Nephron (organoid): ENCODE measurements at regions not wholly inside any gene's neighbourhood (a gene's known extent, or its start where the extent isn't known, plus 50 kb on each side); places are given as distances from the start of the nearest gene placed in this dataset.
"Not testable (repeated sequence)": the region's sequence is repeated elsewhere in the genome, so short reads cannot be mapped to it uniquely, and the experiment has no call there.

Source experiments
- H3K27ac Mint-ChIP-seq, 3 experiments: 2 replicates each; pipeline ENCODE4 v1.8.0; 2020; ENCODE audit warnings: mixed read lengths in 3 of 3, mild to moderate bottlenecking in 2 of 3, moderate library complexity in 1 of 3
- H3K27me3 Mint-ChIP-seq: 2 replicates; pipeline ENCODE4 v1.8.0; 2021; ENCODE audit warnings: low read depth, mild to moderate bottlenecking, moderate library complexity, mixed read lengths
- H3K36me3 Mint-ChIP-seq: 2 replicates; pipeline ENCODE4 v1.8.0; 2020; ENCODE audit warnings: low read depth, mixed read lengths
- H3K4me1 Mint-ChIP-seq: 2 replicates; pipeline ENCODE4 v1.8.0; 2020; ENCODE audit warnings: mixed read lengths
- H3K4me3 Mint-ChIP-seq, 3 experiments: 2 replicates each; pipeline ENCODE4 v1.8.0; 2020; ENCODE audit warnings: mild to moderate bottlenecking in 3 of 3, mixed read lengths in 3 of 3, moderate library complexity in 2 of 3
- H3K9me3 Mint-ChIP-seq: 2 replicates; pipeline ENCODE4 v1.8.0; 2020; ENCODE audit warnings: mixed read lengths
- TF ChIP-seq, protein P1 (sequence below), 3 experiments: fragments of 200-600 bp; sonication (generic); IDR thresholded peaks; one replicate each; pipeline ENCODE4 v1.5.0; 2021; ENCODE audit warnings: antibody characterized with exemption in 3 of 3; ENCODE audit not compliant: unreplicated experiment in 3 of 3

DNA sequence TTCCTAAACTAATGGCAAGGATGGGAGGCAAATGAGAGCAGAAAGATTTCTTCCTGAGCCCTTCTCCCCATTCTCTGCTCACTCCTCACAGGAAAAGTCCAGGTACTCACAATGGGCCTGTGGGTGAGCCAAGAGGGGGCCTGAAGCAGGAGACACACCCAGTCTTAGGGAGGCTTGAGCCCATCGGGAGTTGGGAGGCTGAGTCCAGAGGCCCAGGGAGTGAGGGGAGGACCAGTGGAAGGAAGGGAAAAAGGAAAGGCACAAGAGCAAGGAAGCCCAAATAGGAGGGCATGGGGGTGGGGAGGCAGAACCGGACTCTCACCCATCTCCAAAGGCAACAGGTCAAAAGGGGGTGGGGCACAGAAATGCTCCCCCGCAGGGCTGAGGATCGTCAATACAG lies 68.1 kb upstream of the CNEP1R1 start:
- Mint-ChIP-seq H3K27me3 (peaks cover 9% of the 10 kb centered on the region), H3K4me1 (peaks cover 19% of the 10 kb centered on the region), H3K9me3 (no peaks in the 10 kb centered on the region), H3K36me3 (no peaks in the 10 kb centered on the region), H3K27ac (peak overlapping the region in 1 of 3 experiments; percentile 54), H3K4me3 (no peak overlapping the region)
- TF ChIP-seq, protein P1, sequence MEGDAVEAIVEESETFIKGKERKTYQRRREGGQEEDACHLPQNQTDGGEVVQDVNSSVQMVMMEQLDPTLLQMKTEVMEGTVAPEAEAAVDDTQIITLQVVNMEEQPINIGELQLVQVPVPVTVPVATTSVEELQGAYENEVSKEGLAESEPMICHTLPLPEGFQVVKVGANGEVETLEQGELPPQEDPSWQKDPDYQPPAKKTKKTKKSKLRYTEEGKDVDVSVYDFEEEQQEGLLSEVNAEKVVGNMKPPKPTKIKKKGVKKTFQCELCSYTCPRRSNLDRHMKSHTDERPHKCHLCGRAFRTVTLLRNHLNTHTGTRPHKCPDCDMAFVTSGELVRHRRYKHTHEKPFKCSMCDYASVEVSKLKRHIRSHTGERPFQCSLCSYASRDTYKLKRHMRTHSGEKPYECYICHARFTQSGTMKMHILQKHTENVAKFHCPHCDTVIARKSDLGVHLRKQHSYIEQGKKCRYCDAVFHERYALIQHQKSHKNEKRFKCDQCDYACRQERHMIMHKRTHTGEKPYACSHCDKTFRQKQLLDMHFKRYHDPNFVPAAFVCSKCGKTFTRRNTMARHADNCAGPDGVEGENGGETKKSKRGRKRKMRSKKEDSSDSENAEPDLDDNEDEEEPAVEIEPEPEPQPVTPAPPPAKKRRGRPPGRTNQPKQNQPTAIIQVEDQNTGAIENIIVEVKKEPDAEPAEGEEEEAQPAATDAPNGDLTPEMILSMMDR (IDR thresholded peaks at IDR 0.05; ENCODE audit: unreplicated experiment in 3 of 3) = no peak

DNA sequence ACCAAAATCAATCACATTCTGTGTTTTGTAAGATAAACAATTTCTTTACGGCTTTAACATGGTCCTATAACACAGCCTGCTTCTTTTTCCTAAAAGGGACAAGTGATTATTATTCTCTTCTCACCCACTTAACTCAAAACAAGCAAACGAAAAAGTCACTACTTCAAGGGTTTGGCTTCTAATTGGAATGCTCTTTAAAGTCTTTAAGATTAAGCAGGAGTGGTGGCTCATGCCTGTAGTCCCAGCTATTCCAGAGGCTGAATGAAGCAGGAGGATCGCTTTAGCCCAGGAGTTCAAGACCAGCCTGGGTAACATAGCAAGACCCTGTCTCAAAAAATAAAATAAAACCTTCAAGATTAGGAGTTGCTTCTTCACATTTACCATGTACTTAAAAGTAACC lies 66.6 kb upstream of the CNEP1R1 start:
- H3K27me3 Mint-ChIP-seq = peaks cover 6% of the 10 kb centered on the region
- peak overlapping the region; percentile 64 to 96 (median 86) for H3K27ac Mint-ChIP-seq
- H3K4me3 Mint-ChIP-seq = no peak overlapping the region
- H3K4me1 Mint-ChIP-seq = peaks cover 19% of the 10 kb centered on the region
- no peaks in the 10 kb centered on the region for H3K36me3 Mint-ChIP-seq
- TF ChIP-seq, protein P1 (IDR thresholded peaks at IDR 0.05; ENCODE audit: unreplicated experiment in 3 of 3) = no peak
- no peaks in the 10 kb centered on the region for H3K9me3 Mint-ChIP-seq

DNA sequence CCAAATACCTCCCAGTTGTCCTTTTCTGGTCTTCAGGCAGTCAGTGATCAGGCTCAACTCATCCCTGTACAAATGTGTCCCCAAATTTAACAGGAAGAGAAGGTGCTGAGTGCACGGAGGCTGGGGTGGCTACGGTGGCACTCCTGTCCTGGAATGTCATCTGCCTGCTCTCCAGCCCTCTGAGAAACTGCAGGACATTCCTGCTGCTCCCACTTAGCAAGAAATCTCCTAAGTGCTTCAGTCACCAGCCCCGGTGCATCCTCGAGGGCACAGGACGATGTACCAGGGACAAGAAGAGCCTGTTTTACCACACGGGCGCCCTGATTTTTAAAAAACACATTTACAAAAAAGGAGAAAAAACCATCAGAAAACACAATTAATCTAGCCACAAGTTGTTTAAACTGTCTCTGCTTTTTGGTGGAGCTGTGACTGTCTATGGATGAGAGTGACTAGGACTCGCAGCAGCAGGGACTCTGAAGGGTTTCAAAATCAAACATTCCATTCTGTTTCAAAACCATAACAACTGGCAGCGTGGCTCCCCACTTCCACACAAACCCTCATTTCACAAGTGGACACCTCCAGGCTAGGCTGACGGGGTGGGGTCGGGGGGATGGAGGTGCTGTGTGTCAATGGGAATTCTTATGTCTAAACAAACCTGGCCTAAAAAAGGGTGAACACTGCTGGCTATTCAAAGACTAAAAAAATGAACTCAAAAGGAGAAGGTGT lies 65.3 kb upstream of the CNEP1R1 start:
- no peaks in the 10 kb centered on the region for H3K36me3 Mint-ChIP-seq
- peaks cover 21% of the 10 kb centered on the region for H3K4me1 Mint-ChIP-seq
- no peak overlapping the region for H3K4me3 Mint-ChIP-seq
- TF ChIP-seq, protein P1 (IDR thresholded peaks at IDR 0.05; ENCODE audit: unreplicated experiment in 3 of 3) = no peak
- peak overlapping the region in 1 of 3 experiments; percentile 46 for H3K27ac Mint-ChIP-seq
- peaks cover 6% of the 10 kb centered on the region for H3K27me3 Mint-ChIP-seq
- no peaks in the 10 kb centered on the region for H3K9me3 Mint-ChIP-seq

DNA sequence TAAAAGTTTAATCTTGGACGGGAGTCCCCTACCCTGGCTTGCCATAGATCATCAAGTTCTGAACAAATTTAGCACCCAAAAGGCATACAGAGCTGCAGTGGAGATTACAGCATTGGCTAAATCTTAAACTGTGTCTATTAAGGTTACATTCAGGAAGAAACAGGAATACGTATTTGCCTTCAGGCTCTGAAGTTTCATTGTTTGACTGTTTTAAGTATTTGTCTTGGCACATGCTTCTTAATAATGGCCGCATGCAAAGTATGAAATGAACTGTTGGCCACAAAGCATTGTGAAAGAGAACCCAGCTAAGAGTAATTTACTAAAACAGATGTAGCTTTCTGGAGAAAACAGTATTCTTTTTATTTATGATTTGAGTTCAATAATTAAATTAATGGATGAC lies 63.9 kb upstream of the CNEP1R1 start:
- H3K9me3 Mint-ChIP-seq = no peaks in the 10 kb centered on the region
- peaks cover 27% of the 10 kb centered on the region for H3K4me1 Mint-ChIP-seq
- H3K27ac Mint-ChIP-seq = peak overlapping the region; percentile 53 to 90 (median 85)
- H3K36me3 Mint-ChIP-seq = no peaks in the 10 kb centered on the region
- TF ChIP-seq, protein P1 (IDR thresholded peaks at IDR 0.05; ENCODE audit: unreplicated experiment in 3 of 3) = no peak
- no peak overlapping the region for H3K4me3 Mint-ChIP-seq
- H3K27me3 Mint-ChIP-seq = peaks cover 6% of the 10 kb centered on the region

DNA sequence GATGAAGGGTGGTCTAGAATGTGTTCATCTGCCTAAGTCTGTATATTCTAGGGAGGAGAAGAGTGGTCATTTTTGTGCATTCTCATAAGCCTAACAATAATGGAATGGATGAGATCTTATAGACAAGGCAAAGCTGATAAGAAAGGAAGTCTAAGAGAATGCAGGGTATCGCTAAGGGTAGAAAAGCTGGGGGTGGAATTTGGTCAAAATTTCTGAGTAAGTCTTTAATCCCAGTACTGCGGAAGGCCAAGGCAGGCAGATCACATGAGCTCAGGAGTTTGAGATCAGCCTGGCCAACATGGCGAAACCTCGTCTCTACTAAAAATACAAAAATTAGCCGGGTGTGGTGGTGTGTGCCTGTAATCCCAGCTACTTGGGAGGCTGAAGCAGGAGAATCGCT lies 62.5 kb upstream of the CNEP1R1 start:
- Mint-ChIP-seq H3K27ac (peak overlapping the region in 1 of 3 experiments; percentile 71), H3K4me1 (peaks cover 36% of the 10 kb centered on the region), H3K27me3 (peaks cover 13% of the 10 kb centered on the region)
- H3K4me3 Mint-ChIP-seq, H3K36me3 Mint-ChIP-seq, H3K9me3 Mint-ChIP-seq: not testable (repeated sequence)

DNA sequence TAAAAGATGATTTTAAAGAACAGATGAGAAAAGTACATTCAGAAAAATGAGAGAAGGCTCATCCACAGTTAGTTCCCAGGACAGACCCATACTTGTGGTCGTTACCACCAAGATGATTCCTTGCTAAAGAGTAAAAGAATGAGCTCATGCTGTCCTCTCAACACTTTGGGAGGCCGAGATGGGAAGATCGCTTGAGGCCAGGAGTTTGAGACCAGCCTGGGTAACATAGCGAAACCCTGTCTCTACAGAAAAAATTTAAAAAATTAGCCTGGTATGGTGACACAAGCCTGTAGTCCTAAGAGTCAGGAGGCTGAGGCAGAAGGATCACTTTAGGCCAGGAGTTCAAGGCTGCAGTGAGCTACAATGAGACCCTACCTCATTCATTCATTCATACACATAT lies 60.7 kb upstream of the CNEP1R1 start:
- Mint-ChIP-seq H3K27me3 (peaks cover 14% of the 10 kb centered on the region), H3K4me1 (peaks cover 34% of the 10 kb centered on the region), H3K9me3 (no peaks in the 10 kb centered on the region), H3K27ac (peak overlapping the region; percentile 87 to 98 (median 88)), H3K36me3 (no peaks in the 10 kb centered on the region), H3K4me3 (no peak overlapping the region)
- TF ChIP-seq, protein P1 (IDR thresholded peaks at IDR 0.05; ENCODE audit: unreplicated experiment in 3 of 3) = no peak
